Mesothelial cell of epicardium (in vitro differentiated cells): ENCODE measurements at regions not wholly inside any gene's neighbourhood (a gene's known extent, or its start where the extent isn't known, plus 50 kb on each side); places are given as distances from the start of the nearest gene placed in this dataset.

Source experiments
- DNase-seq, 2 experiments: peaks; one replicate each; pipeline ENCODE4 v3.0.0; 2021; ENCODE audit warnings: low spot score in 2 of 2; ENCODE audit not compliant: unreplicated experiment in 2 of 2
- H3K27ac Mint-ChIP-seq: 2 replicates; pipeline ENCODE4 v1.8.0; 2021; ENCODE audit warnings: mixed read lengths
- H3K27me3 Mint-ChIP-seq: 2 replicates; pipeline ENCODE4 v1.8.0; 2021; ENCODE audit warnings: low read depth, mixed read lengths
- H3K36me3 Mint-ChIP-seq: 2 replicates; pipeline ENCODE4 v1.8.0; 2021; ENCODE audit warnings: mixed read lengths
- H3K4me1 Mint-ChIP-seq: 2 replicates; pipeline ENCODE4 v1.8.0; 2021; ENCODE audit warnings: mixed read lengths
- H3K4me3 Mint-ChIP-seq: 2 replicates; pipeline ENCODE4 v1.8.0; 2021; ENCODE audit warnings: mild to moderate bottlenecking, moderate library complexity, mixed read lengths
- H3K9me3 Mint-ChIP-seq: 2 replicates; pipeline ENCODE4 v1.8.0; 2021; ENCODE audit warnings: mixed read lengths
- TF ChIP-seq, protein P1 (sequence below): fragments of 200-600 bp; sonication (generic); IDR thresholded peaks from one replicate; pipeline ENCODE4 v1.5.0; 2021; ENCODE audit warnings: antibody characterized with exemption; ENCODE audit not compliant: unreplicated experiment

DNA sequence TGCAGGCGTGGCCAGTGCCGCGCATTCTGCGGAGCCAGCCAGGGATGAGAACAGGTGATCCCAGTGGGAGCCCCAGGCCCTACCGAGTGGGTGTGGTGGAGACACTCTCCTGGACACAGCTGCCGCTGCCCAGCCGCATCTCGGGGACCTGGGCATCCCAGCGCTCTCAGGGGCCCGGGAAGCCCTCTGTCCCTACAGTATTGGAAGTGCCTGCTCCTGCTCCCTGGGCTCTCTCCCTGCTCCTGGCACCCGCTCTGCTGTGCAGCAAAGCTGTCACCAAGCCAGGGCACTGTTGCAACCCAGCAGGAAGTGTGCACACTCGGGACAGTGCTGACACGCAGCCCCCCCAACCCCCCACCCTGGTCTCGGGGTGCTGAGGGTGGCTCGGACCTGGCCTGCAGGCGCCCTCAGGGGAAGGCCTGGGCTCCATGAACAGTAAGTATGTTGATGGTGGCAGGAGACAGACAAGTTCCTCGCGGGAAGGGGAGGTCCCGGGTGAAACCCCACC lies 1177.4 kb upstream of the GBE1 start:
- H3K4me1 Mint-ChIP-seq, result no peaks in the 10 kb centered on the region
- peaks cover 17% of the 10 kb centered on the region for H3K9me3 Mint-ChIP-seq
- no peak overlapping the region for H3K27ac Mint-ChIP-seq
- DNase-seq, result no peak
- TF ChIP-seq, protein P1, sequence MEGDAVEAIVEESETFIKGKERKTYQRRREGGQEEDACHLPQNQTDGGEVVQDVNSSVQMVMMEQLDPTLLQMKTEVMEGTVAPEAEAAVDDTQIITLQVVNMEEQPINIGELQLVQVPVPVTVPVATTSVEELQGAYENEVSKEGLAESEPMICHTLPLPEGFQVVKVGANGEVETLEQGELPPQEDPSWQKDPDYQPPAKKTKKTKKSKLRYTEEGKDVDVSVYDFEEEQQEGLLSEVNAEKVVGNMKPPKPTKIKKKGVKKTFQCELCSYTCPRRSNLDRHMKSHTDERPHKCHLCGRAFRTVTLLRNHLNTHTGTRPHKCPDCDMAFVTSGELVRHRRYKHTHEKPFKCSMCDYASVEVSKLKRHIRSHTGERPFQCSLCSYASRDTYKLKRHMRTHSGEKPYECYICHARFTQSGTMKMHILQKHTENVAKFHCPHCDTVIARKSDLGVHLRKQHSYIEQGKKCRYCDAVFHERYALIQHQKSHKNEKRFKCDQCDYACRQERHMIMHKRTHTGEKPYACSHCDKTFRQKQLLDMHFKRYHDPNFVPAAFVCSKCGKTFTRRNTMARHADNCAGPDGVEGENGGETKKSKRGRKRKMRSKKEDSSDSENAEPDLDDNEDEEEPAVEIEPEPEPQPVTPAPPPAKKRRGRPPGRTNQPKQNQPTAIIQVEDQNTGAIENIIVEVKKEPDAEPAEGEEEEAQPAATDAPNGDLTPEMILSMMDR, result no peak
- H3K4me3 Mint-ChIP-seq, result no peak overlapping the region
- no peaks in the 10 kb centered on the region for H3K36me3 Mint-ChIP-seq
- no peaks in the 10 kb centered on the region for H3K27me3 Mint-ChIP-seq

DNA sequence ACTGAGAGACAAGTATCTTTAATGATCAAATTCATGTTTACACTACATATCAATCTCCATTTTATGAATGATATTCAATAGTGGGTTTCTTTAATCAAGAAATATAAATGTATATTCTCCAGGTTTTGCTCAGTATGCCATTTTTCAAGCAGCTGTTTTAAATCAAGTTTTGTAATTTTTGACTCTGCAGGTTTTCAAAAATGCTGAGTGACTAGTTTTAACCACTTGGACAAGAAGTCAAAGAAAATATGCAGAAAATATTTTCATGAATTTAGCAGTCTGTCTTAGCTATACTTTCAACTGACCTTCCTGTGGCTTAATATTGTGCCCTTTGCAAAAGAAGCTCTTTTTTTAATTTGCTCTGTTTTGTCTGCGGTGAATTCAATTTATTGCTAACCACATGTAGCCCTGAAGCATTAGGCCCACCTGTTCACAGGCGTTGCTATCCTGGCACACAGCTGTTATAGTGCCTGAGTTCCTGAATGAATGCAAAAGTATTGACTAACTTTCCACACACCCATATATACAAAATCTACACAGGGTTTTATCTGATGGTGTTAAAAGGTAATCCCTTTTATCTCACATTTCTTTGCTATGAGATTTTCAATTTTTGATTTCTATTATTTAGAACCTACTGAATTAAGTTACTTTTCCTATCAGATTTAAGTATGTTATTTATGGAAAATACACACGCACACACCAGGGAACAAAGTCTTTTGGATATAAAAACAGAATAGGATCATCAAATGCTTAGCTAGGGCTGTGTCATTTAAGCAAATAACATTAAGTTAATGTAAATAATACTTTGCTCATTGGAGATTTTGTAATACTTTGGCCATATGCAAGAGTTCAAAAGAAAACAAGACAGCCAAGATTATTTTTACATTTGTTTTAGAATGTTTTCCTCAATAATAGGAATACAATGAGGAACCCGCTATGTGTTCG lies 1166.1 kb upstream of the GBE1 start:
- Mint-ChIP-seq H3K36me3 (no peaks in the 10 kb centered on the region), H3K4me3 (no peak overlapping the region), H3K27ac (no peak overlapping the region), H3K4me1 (no peaks in the 10 kb centered on the region), H3K27me3 (no peaks in the 10 kb centered on the region), H3K9me3 (peaks cover 2% of the 10 kb centered on the region)
- no peak for DNase-seq
- TF ChIP-seq, protein P1, result no peak

DNA sequence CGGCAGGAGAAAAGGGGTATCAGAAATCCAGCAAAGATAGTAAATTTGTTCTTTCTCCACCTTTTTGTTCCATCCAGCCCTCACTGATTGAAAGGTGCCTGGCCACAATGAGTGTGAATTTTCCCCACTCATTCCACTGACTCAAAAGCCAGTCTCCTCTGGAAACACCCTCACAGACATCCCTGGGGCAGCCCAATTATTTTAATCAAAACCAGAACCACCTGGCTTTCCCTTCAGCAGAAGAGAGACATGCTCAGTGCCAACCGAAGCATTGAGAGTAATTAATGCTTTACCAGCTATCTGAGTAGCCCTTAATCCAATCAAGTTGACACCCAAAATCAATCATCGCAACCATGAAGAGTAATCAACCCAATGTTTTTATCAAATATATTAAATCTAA lies 1129.6 kb upstream of the GBE1 start:
- Mint-ChIP-seq H3K27ac (no peak overlapping the region), H3K9me3 (no peaks in the 10 kb centered on the region), H3K4me3 (no peak overlapping the region), H3K4me1 (no peaks in the 10 kb centered on the region), H3K36me3 (no peaks in the 10 kb centered on the region), H3K27me3 (no peaks in the 10 kb centered on the region)
- DNase-seq, result no peak
- TF ChIP-seq, protein P1, result no peak

DNA sequence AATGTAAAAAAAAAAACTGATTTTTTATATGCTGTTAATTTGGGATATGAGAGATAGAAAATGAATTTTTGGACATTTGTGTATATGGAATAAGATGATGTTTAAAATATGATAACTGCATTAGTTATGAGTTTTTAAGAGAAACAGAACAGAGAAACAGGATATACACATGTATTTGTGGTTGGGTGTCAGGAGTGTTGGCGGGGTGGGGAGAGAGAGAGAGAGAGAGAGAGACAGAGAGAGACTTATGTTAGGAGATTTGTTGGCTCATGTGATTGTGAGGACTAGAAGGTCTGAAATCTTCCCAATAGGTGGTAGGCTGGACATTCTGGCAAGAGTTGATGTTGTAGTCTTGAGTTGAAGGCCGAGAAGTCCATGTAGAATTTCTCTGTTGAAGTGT lies 1121.6 kb upstream of the GBE1 start:
- TF ChIP-seq, protein P1, result no peak
- Mint-ChIP-seq H3K4me3 (no peak overlapping the region), H3K9me3 (no peaks in the 10 kb centered on the region), H3K27ac (no peak overlapping the region), H3K27me3 (no peaks in the 10 kb centered on the region), H3K4me1 (no peaks in the 10 kb centered on the region), H3K36me3 (no peaks in the 10 kb centered on the region)
- DNase-seq, result no peak

DNA sequence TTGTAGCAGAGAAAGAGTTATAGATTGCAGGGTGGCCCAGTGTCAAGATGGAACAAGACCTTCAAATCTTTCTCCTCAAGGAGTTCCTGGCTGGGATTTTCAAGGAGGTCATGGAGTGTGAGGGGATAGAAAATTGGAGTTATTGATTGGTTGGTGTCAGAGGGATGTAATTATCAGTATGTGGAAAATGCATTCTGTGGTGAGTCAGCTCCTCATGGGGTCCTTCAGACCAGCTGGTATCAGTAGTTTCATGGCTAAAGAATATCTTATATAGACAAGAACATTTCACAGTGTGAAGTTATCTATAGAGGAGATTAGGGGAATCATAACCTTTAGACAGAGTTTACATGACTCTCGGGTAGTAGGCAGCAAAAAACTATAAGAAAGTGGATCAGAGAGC lies 1114.0 kb upstream of the GBE1 start:
- TF ChIP-seq, protein P1, result no peak
- no peak for DNase-seq
- no peaks in the 10 kb centered on the region for H3K4me1 Mint-ChIP-seq
- no peaks in the 10 kb centered on the region for H3K36me3 Mint-ChIP-seq
- no peak overlapping the region for H3K4me3 Mint-ChIP-seq
- no peaks in the 10 kb centered on the region for H3K9me3 Mint-ChIP-seq
- no peaks in the 10 kb centered on the region for H3K27me3 Mint-ChIP-seq
- no peak overlapping the region for H3K27ac Mint-ChIP-seq
